ENCODE measurements at regions not wholly inside any gene's neighbourhood (a gene's known extent, or its start where the extent isn't known, plus 50 kb on each side); places are given as distances from the start of the nearest gene placed in this dataset.

DNA sequence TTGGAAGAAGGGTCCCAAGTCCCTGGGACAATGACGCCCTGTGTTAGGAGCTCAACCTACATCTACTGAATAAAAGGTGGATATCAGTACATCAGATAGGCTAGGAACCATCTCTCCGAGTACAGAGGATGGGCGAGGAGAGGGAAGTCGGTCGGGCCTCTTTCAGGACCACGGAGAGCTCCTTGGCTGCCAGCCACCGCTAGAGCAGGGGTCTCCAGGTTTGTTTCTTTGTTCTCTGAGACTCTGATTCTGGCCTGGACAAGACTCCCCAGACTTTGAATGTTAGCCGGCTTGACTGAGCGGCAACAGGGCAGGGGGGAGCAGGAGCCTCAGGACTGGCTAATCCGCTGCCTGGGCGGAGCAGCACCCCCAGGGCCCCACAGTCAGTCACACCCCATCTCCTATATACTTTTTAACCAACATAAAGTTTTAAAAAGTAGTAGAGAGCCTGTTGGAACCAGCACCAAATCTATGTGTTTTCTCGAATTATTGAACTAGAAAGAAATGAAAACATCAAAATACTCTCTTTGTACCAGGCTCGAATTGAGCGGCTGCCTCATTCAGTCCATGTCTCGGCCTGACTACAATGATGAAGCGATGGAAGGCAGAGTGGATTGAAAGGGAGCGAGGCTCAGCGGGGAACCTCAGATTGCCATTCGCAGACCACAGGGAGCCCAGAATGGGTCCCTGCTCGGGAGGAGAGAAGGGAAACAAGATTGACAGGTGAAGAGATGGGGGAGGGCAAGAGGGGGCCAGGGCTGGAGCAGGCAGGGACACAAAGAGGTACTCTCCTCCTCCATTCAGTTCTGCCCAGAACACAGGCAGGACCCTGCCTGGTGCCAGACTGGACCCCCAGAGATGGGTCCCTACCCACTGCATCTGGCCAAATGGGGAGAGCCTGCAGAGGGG, 131.6 kb downstream of the TPRA1 start:
- DNase-seq (ENCODE audit: low read depth in 2 of 2) = peak in 1 of 2 donors; percentile 29

GRCh38 chr3:127457546-127458145, 132.9 kb downstream of the TPRA1 start:
- no peak for DNase-seq (ENCODE audit: low read depth in 2 of 2)

DNA sequence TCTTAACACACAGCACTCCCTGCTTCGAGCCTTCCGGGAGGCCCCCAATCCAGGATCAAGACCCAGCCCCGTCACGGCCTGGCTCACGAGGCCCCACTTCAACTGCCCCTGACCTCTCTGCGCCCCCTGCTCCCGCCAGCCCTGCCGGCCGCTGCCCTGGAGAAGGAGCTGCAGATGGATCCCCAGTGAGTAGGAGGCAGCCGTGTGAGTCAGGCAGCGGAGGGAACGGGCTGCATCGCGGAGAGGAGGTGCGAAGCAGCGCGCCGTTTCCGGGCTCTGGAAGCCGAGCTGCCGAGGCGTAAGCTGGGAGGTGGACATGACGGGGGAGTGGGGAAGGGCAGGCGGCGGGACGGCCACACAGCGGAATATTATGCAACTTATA, 133.4 kb downstream of the TPRA1 start:
- peak; percentile 17 to 19 for DNase-seq (ENCODE audit: low read depth in 2 of 2)

DNA sequence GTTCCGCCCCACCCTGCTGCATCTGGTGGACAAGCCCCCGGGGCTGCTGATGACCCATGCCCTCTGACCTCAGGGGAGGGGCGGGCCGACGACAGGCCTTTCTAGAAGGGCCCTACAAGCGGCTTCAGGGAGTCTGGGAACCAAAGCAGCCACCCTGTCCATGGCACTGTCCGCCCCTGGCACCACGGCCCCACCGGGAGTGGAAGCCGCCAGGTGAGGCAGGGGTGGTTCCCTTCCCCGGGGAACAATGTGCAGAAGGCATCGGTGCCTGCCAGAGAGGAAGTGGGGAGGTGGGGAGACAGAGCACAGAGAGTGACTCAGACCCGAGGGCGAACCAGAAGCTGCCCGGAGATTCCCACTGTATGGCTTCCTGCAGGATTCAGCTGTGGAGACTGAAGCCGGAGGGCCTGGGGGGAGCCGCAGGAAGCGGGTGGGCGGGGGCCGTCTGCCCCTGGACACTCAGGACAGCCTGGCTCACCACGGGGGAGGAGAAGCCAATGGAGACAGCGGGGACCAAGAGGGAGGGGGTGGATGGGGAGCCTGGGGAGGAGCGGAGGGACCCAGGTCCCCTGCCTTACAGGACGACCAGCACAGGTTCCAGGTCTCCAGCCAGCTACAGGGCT, 134.0 kb downstream of the TPRA1 start:
- DNase-seq (ENCODE audit: low read depth in 2 of 2) = no peak

DNA sequence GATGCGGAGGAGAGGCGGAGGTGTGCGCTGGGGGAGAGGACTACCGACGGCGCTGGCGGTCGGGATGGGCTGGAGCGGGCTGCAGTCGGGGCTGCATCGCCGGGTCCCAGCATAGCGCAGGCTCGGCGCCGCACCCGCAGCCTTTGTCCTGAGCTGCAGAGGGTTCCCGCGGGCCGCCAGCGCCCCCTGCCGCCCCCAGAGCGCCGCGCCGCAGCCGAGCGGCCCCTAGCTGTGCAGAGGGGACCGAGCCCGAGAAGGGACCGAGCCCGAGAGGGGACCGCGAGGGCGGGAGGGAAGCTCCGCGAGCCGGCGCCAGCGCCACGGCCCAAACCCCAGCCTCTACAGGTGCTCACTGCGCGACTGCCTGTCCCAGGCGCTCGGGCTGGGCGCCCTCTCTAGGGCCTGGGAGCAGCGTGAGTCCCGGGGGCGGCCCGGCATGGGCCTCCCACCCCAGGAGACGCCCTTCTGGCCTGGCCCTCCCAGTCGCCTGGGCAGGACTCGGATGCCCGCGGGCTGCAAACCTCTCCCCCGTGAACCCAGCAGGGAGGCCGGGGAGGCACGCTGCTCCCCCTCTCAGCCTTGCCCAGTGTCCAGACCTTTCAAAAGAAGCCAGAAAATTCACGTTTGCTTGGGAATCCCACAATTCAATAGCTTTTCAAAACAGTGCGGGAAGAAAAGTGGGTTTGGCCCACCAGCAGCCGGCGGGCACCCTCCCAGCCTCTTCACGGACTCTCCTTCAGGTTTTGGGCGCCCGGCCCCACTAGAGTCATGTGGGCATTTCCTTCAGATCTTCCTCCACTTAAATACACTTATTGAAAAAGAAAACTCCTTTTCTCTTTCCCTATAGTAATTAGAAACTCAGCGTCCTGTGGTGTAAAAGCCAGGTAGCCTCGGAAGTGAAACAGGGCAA, 134.7 kb downstream of the TPRA1 start:
- peak; percentile 48 to 64 for DNase-seq (ENCODE audit: low read depth in 2 of 2)

DNA sequence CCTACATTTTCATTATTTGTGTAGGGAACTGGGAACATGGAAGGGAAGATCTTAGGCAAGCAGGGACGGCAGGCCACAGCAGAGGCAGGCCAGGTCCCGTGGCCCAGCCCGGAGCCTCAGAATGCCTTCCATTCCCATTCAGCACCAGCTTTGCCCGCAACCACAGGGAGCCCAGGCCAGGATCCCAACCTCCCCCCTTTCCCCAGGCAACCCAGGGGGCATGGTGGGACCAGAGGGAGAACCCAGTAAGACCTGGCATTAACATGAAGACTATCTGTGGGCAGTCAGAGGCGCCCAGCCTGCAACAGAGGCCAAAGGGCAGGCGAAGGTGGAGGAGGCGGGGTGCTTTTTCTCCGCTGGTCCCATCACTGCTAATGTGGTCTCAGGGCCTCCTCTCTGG, 135.6 kb downstream of the TPRA1 start:
- no peak for DNase-seq (ENCODE audit: low read depth in 2 of 2)

DNA sequence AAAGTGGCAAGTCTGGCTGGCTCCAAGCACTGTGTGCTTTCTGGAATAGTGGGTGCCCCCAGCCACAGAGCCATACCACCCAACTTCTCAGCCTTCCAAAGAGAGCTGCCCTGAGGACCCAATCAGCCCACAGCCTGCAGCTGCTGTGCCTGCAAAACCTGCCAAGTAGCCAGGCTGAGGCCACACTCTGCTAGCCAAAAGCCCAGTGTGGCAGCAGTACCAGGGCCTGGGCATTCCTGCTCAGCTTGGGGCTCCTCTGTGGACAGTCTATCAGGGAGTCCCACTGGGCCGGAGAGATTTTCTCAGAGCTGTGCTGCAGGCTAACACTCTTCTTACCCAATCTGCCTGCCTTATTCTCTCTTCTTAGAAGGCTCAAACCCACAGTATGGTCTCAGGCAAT, 136.5 kb downstream of the TPRA1 start:
- no peak for DNase-seq (ENCODE audit: low read depth in 2 of 2)

- no peak for DNase-seq (ENCODE audit: low read depth in 2 of 2)
Measured at GRCh38 chr3:127452321-127452821, 138.2 kb downstream of the TPRA1 start.

GRCh38 chr3:127451321-127451720, 139.2 kb downstream of the TPRA1 start:
- no peak for DNase-seq (ENCODE audit: low read depth in 2 of 2)

GRCh38 chr3:127450331-127450730, 140.2 kb downstream of the TPRA1 start:
- no peak for DNase-seq (ENCODE audit: low read depth in 2 of 2)

DNA sequence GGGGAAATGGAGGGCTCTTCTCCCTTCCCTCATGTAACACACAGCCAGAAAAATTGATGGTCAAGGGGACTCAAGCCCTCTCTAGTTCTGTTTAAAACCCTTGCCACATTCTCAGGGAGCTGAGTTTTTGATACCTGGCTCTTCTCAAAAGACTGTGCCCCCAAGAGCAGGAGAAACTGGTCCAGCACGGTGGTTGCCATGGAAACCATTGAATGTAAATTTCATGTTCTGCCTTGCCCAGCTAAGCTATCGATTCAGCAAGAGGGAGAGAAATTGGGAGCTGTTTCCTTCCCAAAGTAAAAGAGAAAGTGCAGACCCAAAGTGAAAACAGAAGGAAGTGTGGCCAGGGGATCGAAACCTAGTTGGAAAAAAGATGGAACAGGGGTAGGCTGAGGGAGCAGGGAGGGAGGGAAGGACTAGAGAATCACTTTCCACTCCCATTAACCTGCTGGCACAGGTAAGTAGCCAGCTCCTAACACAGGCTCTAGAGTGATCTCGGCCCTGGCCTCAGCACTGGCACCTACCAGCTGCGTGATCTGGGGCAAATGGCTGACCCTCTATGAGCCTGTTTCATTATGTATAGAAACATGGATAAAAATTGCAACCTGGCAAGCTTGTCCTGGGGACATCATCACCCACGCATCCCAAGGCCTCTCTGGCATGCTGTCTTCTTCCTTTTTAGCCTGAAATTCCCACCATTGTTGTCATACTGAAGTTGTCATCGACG, 140.9 kb downstream of the TPRA1 start:
- DNase-seq (ENCODE audit: low read depth in 2 of 2) = no peak

DNA sequence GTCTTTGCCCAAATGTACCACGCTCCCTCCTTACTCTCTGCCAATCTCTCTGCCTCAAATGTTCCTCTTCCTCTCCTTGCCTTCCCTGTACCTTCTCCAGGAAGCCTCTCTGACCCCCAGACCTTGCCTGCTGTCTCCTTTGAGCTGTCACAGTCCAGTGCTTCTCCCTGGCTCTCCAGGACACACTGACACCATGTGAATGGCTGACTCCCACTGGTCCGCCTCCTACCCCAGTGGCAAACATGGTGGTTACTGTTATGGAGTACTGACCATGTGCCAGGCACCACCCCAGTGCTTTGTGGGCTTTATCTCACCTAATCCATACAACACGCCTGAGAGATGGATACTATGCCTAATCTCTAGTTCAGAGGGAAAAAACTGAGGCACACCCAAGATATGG, 141.9 kb downstream of the TPRA1 start:
- no peak for DNase-seq (ENCODE audit: low read depth in 2 of 2)

DNA sequence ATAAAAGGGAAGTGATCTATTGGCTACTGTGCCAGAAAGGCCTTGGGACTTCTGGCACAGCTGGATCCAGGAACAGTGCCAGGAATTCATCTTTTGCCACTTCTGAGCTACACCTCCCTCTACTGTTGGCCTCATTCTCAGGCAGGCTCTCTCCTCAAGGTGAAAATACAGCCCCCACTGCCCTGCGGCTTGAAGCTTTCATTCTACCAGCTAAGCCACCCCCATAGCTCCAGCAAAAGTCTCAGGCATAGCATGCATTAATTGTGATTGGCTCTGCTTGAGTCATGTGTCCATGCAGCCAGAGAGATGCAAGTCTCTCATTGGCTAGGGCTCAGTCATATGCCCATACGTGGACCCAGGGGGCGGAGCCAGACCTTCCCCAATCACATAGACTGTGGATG, 142.4 kb downstream of the TPRA1 start:
- DNase-seq (ENCODE audit: low read depth in 2 of 2) = no peak

GRCh38 chr3:127446756-127447155, 143.8 kb downstream of the TPRA1 start:
- DNase-seq (ENCODE audit: low read depth in 2 of 2) = no peak

DNA sequence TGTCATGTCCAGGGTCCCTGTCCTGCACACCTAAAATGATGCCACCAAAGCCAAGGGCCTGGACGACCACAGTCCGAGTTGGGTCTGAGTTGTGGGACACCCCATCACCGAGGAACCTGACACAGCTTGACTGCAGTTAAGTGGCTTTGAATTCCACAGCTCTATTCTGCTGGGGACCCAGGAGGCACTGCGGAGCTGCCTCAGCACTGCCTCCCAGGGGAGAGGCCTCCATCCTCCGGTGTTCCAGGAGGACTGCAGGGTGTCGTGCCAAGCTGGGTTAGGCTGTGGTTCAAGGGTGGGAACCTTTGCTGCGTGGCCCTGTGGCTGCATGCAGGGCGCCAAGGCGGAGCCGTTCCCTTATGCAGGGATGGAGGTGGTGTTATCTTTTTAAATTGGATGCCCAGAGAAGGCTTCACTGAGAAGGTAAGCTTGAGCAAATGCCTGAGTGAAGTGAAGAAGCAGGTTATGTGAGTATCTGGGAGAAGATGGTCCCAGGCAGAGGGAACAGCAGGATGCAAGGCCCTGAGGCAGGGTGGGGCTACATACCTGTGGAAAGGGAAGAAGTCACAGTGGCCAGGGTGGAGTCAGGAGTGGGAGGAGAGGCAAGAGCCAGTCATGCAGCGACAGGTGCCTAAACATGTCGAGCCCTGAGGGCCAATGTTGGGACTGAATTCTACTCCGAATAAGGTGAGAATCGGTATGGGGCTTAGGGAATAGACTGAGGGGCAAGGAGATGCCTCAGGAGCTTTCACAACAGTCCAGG, 144.8 kb downstream of the TPRA1 start:
- no peak for DNase-seq (ENCODE audit: low read depth in 2 of 2)

- DNase-seq (ENCODE audit: low read depth in 2 of 2) = no peak
Measured at GRCh38 chr3:127444761-127445160, 145.8 kb downstream of the TPRA1 start.

DNA sequence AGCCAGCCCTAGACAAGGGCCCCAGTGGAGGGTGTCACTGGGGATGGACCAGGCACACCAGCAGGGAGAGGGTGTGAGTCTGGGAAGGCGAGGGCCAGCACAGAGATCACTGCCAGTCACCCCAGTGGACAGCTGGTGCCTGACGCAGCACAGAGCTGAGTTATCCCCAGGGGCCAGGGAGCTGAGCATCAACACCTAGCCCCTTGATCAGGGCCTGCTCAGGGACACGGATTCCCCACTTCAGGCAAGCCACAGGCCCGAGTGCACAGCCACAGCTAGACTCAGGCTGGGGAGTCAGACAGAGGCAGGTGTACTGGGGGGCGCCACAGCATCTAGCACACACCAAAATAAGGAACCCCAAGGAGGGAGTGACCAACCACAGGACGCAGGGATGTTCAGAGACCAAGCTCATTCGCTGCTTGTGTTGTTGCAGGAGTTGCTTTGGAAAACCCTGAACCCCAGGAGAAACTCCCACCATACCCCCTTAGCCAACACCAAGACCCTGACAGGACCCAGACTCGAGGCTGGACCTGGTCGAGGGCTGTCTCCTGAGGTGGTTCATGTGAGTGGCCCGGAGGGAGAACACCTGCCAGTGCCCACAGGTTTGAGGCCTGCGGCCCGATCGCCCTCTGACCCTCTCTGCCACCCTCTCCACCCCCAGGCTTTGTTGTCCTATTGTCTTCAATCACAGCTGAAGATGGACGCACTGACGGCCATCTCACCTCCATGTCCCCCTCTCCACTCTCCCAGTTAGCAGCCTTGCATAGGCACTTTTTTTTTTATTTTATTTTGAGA, 146.8 kb downstream of the TPRA1 start:
- no peak for DNase-seq (ENCODE audit: low read depth in 2 of 2)

DNA sequence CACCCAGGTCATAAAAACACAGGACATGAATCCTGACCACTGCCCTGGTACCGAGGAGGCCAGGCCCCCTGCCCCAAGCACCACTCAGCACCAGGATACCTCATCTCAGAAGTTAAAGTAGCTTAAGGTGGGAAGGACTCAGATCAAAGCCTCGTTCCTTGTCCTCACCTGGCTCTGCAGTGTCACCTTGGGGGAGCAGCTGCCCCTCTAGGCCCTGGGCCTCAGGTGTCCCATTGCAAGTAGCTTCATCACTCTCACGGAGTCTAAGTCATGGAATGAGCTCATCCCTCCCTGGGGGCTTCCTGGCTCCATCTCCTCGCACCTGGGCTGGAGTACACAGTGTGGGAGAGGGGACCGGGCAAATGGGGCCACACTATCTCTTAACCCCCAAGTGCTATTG, 148.0 kb downstream of the TPRA1 start:
- no peak for DNase-seq (ENCODE audit: low read depth in 2 of 2)

GRCh38 chr3:127441764-127442163, 148.8 kb downstream of the TPRA1 start:
- DNase-seq (ENCODE audit: low read depth in 2 of 2) = no peak

Measured in stimulated activated CD4-positive, alpha-beta T cell treated with anti-CD3 and anti-CD28 coated beads, Interleukin-4, amount 100 ng/mL, for 48 hours (primary cell).